HG02840 (cell line): ENCODE measurements at regions not wholly inside any gene's neighbourhood (a gene's known extent, or its start where the extent isn't known, plus 50 kb on each side); places are given as distances from the start of the nearest gene placed in this dataset.
"Not testable (repeated sequence)": the region's sequence is repeated elsewhere in the genome, so short reads cannot be mapped to it uniquely, and the experiment has no call there.

Source experiments
- ATAC-seq: cut with Tn5 transposase; IDR thresholded peaks from one replicate; pipeline ENCODE4 v1.9.1; 2021; ENCODE audit warnings: mild to moderate bottlenecking, moderate library complexity, moderate number of reproducible peaks; ENCODE audit not compliant: unreplicated experiment, low FRiP score

DNA sequence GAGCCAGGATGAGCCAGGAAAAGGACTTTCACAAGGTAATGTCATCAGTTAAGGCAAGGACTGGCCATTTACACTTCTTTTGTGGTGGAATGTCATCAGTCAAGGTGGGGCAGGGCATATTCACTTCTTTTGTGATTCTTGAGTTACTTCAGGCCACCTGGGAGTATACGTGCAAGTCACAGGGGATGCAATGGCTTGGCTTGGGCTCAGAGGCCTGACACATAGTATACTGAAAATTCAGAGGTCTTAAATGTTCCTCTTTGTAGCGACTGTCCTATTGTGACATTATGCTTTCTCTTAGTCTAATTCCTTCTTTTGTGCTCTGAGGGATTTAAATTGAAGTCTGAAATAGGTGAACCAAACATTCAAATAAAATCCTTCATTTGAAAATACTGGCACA is 121.8 kb upstream of the TFPI start:
- not testable (repeated sequence) for ATAC-seq

DNA sequence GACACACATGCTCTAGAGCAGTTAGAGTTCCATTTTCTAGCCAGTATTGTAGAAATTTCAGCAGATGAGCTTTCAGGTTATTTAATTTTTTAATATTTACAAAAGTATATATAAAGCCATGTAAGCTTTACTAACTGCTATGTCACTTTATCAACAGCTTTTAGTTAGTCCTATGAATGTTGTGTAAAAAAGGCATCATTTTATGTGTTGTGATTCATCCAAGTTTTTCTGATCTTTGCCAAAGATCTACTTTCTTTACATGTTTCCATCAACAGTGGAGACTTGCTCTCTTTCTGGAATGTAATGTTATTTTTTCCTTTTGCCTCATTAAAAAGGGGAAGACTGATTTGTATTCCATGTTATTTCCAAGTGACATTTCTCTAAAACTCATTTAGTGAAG is 125.2 kb upstream of the TFPI start:
- no peak for ATAC-seq

DNA sequence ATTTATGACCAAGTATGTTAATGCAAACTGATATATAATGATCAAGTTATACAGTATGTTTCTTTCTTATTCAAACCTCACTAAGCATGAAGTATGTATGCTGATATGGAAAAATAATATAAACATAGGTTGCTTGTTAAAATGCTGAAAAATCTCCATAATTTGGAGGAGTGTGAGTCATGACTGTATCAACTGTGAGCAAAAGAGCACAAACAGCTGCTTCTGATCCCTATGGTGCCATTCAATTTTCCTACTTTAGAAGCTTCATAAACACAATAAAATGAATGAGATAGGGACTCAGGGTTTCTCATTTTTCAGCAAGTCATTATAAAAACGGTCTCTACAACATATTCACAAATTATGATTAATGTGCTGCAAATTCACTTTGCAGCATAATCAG is 129.9 kb upstream of the TFPI start:
- no peak for ATAC-seq

DNA sequence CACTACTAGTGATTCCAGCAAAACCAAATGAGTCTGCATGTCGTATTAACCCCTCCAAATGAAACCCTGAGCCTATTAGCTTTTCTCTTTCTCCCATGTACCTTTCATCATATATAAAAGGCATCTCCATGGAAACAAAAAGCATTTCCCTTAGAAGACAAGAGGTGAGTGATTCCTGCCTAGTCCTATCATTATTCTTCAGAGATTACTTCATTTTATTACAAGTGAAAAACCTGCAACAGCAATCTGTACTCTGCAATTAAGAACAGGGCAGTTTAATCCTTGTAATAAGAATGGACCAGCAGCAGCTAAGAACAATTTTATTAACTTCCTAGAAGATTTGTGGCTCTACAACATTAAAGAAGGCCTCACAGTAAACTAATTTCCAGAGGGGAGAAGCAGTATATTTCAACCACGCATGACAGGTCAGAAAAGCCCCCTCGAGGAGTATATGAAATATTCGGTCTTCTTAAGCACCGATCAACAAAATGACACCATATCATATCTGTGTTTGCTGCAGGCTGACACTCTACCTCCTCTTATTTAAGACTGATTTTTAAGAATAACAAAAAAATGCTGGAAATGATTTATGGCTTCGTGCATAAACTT is 132.3 kb upstream of the TFPI start:
- ATAC-seq: no peak

DNA sequence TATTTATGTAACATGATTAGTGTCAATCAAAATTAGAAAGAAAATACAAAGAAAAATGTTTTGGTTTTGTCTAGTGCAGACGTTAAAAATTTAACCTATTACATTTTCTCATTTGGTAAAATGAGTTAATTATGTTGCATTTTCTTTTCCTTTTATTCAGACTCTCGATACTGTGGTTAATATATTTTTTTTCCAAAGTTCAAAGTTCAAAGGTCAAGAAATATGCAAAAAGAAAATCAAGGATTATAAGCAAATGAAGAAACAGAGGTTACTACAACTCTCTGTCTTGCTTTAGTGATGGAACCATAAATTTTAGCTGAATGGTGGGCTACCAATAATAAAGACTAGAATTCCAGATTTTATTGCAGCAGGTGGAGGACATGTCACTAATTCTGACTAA is 133.3 kb upstream of the TFPI start:
- no peak for ATAC-seq

DNA sequence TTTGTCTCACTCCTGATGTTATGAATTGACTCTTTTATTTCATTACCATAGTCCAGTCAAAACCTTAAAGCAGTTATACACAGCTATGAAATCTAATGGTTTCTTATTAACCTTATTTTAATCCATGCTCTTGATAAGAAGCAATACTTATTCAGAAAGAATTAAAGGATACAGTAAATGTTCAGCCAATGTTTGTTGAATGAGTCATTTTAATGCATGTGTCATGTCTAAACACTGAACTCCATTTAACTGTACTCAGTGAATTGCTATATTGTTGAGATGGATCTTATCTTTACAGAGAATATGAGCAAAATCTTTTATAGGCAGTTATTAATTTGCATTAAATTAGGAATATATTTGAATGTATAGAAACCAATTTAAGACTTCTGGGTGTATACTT is 135.1 kb upstream of the TFPI start:
- no peak for ATAC-seq

DNA sequence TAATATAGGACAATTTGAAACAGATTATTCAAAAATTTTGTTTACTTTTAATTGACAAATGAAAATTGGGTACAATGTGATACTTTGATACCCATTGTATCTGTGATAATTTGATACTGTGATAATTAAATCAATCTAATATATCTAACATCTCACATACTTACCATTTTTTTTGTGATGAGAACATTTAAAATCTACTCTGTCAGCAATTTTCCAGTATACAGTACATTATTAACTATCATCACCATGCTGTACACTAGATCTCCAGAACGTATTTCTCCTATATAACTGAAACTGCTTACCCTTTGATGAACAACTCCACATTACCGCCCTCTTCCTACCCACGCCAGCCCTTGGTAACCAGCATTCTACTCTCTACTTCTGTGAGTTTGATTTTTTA is 139.7 kb upstream of the TFPI start:
- ATAC-seq: no peak

DNA sequence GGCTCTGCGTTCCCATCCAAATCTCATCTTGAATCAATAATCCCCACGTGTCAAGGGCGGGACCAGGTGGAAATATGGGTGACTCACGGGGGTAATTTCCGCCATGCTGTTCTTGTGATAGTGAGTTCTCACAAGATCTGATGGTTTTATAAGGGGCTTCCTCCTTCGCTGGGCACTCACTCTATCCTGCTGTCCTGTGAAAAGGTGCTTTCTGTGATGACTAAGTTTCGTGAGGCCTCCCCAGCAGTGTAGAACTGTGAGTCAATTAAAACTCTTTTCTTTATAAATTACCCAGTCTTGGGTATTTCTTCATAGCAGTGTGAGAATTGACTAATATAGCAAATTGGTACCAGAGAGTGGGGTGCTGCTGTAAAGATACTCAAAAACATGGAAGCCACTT is 142.4 kb upstream of the TFPI start:
- ATAC-seq: not testable (repeated sequence)

DNA sequence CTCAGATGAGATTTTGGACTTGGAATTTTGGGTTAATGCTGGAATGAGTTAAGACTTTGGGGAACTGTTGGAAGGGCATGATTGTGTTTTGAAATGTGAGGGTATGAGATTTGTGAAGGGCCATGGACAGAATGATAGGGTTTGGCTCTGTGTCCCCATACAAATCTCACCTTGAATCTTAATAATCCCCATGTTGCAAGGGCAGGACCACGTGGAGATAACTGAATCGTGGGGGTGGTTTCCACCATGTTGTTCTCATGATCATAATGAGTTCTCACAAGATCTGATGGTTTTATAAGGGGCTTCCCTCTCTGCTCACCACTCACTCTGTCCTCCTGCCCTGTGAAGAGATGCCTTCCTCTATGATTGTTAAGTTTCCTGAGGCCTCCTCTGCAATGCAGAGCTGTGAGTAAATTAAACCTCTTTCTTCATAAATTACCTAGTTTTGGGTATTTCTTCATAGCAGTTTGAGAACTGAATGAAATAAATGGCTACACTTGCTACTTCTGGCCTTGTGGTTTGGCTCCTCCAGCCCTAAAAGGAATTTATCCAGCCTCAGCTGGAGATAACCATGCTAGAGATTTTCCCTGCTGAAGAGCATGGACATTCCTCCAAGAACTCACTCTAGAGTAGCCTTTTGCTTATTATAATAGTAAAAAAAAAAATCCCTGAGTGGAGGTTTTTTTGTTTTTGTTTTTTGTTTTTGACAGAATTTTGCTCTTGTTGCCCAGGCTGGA is 144.3 kb upstream of the TFPI start:
- no peak for ATAC-seq

DNA sequence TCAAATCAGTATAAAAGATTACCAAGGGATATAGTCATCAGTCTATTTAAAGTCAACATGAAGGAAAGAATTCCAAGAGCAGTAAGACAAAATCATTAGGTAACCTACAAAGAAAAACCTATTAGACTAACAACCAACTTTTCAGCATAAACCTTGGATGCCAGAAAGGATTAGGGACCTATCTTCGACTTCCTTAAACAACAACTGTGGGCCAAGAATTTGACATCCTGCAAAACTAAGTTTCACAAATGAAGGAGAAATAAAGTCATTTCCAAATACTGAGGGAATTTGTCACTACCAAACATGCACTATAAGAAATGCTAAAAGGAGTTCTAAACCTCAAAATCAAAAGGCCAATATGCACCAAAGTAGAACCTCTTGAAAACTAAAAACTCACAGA is 147.9 kb upstream of the TFPI start:
- ATAC-seq: no peak

DNA sequence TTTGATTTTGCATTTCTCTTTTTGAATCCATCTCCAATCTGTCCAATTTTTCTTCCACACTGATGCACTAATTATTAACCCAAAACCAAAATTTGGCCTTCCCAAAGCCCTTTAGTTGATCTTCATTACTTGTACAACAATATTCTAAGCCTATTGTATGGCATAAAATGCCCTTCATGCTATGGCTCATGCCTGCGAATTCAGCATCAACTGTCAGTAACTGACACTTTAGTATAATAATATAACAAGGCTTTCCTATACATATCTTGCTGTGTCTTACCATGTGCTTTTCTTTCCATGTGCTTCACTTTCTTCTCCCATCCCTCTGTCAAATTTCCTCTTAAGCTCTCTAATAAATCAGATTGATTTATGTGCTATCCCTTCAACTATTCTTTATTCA is 154.0 kb upstream of the TFPI start:
- no peak for ATAC-seq

DNA sequence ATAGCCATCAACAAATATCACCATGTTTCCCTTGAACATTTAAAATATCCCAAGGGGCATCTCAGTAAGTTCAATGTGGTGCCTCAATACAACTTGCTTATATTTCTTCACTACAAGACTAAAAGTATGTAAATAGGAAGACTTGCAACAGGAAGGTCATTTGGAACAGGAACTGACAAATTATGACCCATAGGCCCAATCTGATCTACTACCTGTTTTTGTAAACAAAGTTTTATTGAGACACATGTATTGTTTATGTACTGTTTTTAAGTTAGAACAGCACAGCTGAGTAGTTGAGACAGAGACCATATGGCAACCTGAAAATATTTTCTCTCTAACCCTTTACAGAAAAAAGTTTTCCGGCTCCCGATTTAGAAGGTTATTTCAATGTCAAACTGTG is 154.8 kb upstream of the TFPI start:
- ATAC-seq: no peak

DNA sequence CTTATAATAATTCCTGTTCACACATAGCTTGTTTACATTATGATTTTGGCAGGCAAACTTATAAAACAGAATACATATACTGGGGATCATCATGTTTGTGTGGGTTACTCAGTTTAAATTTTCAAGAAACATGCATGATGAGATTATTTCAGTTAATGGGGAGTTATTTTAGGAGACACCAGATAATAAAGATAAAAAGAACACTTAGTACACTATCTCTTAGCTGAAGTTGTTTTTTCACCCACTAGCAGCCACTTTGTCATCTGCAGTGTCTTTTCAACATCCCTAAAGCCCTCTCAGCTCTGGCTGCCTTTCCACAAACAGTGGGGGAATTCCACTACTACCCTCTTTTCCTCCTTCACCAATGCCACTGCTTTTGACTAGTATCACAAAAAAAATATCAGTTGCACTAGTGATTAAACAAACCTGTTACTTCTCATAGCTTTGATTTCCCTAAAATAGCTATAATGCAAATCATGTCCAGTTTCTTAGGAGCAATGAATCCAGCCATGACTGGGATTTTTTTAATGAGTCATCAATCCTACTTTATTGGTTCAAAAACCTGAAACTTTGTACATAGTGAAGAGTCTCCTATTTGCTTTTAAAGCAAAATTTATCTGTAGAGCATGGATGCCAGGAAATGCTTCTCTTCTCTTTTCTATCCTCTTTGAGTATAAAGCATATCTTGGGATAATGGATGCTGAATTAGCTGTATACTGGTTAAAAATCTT is 156.7 kb upstream of the TFPI start:
- no peak for ATAC-seq

DNA sequence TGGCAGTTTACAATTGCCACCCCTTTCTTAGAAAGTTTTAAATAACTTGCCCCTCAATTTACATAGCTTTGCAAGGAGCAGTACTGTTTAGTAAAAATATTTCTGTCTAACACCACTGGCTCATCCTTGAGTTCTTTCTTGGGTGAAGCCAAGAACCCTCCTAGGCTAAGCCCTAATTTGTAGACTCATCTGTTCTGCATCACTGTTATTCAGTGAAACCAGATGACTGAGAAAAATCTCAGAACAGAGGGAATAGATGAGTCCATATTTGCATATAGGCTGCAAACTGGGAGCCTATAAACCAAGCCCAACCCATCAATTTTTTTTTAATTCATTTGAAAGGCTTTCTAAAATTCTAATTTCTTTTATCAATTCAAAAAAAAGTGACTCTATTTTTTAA is 161.4 kb upstream of the TFPI start:
- ATAC-seq: no peak

DNA sequence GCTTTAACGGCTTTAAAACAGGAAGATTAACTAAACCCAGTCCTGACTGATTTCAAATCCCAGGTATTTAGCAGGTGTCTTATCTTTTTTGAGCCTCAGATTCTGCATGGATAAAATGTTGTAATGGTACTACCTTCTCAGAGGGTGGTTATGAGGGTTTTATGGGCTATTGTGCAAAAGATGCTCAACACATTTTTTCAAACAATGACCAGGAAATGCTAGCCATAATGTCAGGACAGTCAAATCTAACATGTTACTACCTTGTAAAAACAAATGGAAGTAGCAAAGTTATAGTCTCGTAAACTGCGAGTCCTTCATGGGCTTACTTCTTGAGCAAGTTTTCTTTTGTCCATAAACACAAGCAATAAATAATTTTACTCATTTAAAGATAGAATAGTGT is 162.1 kb upstream of the TFPI start:
- ATAC-seq: no peak

DNA sequence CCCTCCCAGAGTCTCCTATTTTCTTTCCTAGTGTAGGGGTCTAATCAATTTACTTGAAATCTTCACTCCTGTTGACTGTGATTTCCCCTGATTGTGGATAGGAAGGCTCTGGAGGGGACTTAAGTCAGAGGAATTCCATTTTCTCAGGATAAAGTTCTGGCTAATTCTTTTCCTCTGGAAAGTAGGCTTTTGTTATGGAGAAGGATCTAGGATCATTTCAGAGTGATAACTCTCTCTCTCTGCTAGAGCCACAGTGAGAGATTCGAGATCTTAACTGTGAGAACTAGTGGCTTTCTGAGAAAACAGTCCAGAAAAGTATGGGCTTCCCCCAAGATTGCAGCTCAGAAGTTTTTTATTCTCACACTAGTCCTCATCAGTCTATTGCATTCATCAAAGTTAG is 163.9 kb upstream of the TFPI start:
- no peak for ATAC-seq

DNA sequence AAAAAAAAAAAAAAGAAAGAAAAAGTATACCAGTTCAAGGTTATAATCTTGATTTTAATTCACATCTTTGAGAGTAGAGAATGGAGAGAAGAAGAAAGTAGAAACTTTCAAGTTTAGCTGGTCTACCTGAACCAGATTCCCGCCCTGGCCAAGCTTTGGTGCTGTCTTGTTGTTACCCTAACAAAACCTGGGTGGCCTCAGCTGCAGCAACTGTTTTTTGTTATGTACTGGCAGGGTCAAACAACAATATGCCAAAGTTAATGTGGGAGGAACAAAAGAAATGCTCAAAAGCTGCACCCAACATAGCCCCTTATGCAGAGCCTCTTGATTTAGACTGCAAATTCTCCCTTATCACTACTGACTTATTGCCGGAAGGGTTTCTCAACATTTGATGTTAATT is 165.3 kb upstream of the TFPI start:
- ATAC-seq: no peak

DNA sequence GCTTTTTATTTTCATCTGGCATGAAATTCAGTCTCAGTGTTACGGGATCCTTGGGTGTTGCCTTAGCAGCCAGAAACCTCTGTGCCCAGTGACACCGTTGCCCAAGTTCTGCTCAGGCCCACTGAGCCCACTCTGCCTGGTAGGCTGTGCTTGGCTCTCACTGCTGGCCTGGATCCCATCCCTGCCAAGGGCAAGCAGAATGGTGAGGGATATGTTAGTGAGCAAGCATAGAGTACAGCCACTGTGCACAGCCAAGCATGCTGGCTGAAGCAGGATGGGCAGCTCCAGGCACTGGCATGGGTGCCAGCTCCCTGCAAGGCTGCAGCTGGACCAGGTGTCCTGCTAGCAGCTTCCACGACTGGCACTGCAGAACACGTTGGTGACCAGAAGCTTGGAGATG is 194.7 kb upstream of the TFPI start:
- ATAC-seq: no peak

DNA sequence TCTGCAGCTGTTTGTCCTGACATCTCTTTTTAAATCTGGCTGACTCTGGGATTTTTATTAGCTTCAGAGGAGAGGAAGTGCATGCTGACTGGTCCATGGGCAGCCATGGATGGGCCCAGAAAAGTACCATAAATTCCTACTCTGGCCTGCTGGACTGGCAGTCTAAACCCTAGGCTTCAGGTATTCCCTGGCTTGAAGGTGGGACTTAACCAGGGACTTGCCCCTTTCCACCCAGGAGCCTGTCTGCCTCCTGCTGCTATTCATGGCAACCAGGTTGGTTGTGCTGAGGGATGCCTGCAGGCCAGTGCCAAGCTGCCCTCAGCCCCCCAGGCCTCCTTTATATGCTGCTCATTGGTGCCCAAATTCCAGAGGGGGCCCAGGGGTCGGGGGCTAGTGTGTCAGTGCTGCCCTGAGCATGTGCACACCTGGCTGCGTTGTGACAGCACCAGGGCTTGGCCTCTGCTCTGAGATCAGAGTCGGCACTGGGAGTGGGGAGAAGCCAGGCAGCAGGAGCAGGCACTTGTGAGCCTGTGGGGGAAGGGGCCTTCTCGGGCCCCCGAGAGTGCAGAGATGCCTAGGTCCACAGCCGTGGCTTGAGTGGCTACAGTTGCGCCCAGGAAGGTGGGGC is 195.7 kb upstream of the TFPI start:
- no peak for ATAC-seq

DNA sequence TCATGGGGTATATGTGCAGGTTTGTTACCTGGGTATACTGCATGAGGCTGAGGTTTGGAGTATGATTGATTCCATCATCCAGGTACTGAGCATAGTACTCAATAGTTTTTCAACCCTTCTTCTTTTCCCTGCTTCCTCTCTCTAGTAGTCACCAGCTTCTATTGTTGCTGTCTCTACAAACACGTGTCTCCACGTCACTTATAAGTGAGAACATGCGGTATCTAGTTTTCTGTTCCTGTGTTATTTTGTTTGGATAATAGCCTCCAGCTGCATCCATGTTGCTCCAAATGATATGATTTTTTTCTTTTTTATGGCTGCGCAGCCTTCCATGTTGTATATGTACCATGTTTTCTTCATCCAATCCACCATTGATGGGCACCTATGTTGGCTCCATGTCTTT is 214.8 kb upstream of the TFPI start:
- no peak for ATAC-seq

DNA sequence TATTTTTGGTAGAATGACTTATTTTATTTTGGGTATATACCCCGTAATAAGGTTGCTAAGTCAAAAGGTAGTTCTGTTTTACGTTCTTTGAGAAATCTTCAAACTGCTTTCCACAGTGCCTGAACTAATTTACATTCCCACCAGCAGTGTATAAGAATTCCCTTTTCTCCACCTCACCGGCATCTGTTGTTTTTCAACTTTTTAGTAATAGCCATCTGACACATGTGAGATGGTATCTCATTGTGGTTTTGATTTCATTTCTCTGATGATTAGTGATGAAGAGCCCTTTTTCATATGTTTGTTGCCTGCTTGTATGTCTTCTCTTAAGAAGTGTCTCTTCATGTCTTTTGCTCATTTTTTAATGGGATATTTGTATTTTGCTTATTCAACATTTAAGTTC is 215.2 kb upstream of the TFPI start:
- ATAC-seq: no peak
